ENCODE measurements at regions not wholly inside any gene's neighbourhood (a gene's known extent, or its start where the extent isn't known, plus 50 kb on each side); places are given as distances from the start of the nearest gene placed in this dataset.

- dilution Hi-C loops (cut with MboI; ENCODE audit: extremely low pct_ligation_motif_present, low sequenced_read_pairs) = no loop called here
Measured at GRCh38 chr12:24605916-24606315, 343.0 kb downstream of the BCAT1 start.

GRCh38 chr12:24605466-24605865 lies 343.4 kb downstream of the BCAT1 start:
- H3K79me2 ChIP-seq (ENCODE audit: control insufficient read depth, insufficient read depth, low read length) = no peaks in the 10 kb centered on the region
- dilution Hi-C loops (cut with MboI; ENCODE audit: extremely low pct_ligation_motif_present, low sequenced_read_pairs) = no loop called here
- H3K4me1 ChIP-seq (ENCODE audit: control insufficient read depth, extremely low read depth, insufficient read depth, low read length) = peaks cover 9% of the 10 kb centered on the region
- no peak overlapping the region for H3K4me2 ChIP-seq (ENCODE audit: control insufficient read depth, extremely low read depth, insufficient read depth, low read depth, low read length)
- no peaks in the 10 kb centered on the region for H4K20me1 ChIP-seq (ENCODE audit: control insufficient read depth, extremely low read depth, insufficient read depth, low read length)
- H3K9me1 ChIP-seq (ENCODE audit: control insufficient read depth, extremely low read depth, insufficient read depth, low read length) = no peaks in the 10 kb centered on the region
- H2AFZ ChIP-seq (ENCODE audit: control insufficient read depth, low read length) = no peak overlapping the region
- H3K27me3 ChIP-seq (ENCODE audit: control insufficient read depth, extremely low read depth, insufficient read depth, low read length) = no peaks in the 10 kb centered on the region
- no peaks in the 10 kb centered on the region for H3K9me3 ChIP-seq (ENCODE audit: control insufficient read depth, low read depth, low read length)
- no peak overlapping the region for H3K27ac ChIP-seq (ENCODE audit: control insufficient read depth, insufficient read depth, low read length)
- H3K36me3 ChIP-seq (ENCODE audit: control insufficient read depth in 2 of 2, extremely low read depth in 1 of 2, insufficient read depth in 2 of 2, low read length in 2 of 2) = no peaks in the 10 kb centered on the region
- FAIRE-seq (no peak), DNase-seq (ENCODE audit: low read depth, low spot score) (no peak)
- TF ChIP-seq CTCF (optimal IDR thresholded peaks at IDR 0.05 in 1 of 3, IDR thresholded peaks at IDR 0.05 in 1 of 3, conservative IDR thresholded peaks at IDR 0.05 in 1 of 3; ENCODE audit: extremely low read depth in 1 of 3, insufficient read depth in 2 of 3, low read length in 3 of 3) = no peak
- no peak for TF ChIP-seq EZH2 (IDR thresholded peaks at IDR 0.05; ENCODE audit: low read length)
- H3K9ac ChIP-seq (ENCODE audit: control insufficient read depth, extremely low read depth, insufficient read depth, low read length) = no peak overlapping the region
- H3K4me3 ChIP-seq (ENCODE audit: control insufficient read depth in 2 of 3, extremely low read depth in 1 of 3, insufficient read depth in 2 of 3, low read depth in 1 of 3, low read length in 3 of 3) = no peak overlapping the region

More at GRCh38 chr12:24605916-24606315, 343.0 kb downstream of the BCAT1 start:
- Histone ChIP-seq H3K27ac (ENCODE audit: control insufficient read depth, insufficient read depth, low read length) (no peak overlapping the region), H3K79me2 (ENCODE audit: control insufficient read depth, insufficient read depth, low read length) (no peaks in the 10 kb centered on the region), H3K4me3 (ENCODE audit: control insufficient read depth in 2 of 3, extremely low read depth in 1 of 3, insufficient read depth in 2 of 3, low read depth in 1 of 3, low read length in 3 of 3) (no peak overlapping the region), H3K9me1 (ENCODE audit: control insufficient read depth, extremely low read depth, insufficient read depth, low read length) (no peaks in the 10 kb centered on the region), H3K27me3 (ENCODE audit: control insufficient read depth, extremely low read depth, insufficient read depth, low read length) (no peaks in the 10 kb centered on the region), H3K9me3 (ENCODE audit: control insufficient read depth, low read depth, low read length) (no peaks in the 10 kb centered on the region), H3K9ac (ENCODE audit: control insufficient read depth, extremely low read depth, insufficient read depth, low read length) (no peak overlapping the region), H3K4me2 (ENCODE audit: control insufficient read depth, extremely low read depth, insufficient read depth, low read depth, low read length) (no peak overlapping the region), H3K36me3 (ENCODE audit: control insufficient read depth in 2 of 2, extremely low read depth in 1 of 2, insufficient read depth in 2 of 2, low read length in 2 of 2) (no peaks in the 10 kb centered on the region), H2AFZ (ENCODE audit: control insufficient read depth, low read length) (no peak overlapping the region), H4K20me1 (ENCODE audit: control insufficient read depth, extremely low read depth, insufficient read depth, low read length) (no peaks in the 10 kb centered on the region), H3K4me1 (ENCODE audit: control insufficient read depth, extremely low read depth, insufficient read depth, low read length) (peaks cover 4% of the 10 kb centered on the region)
- no peak for DNase-seq (ENCODE audit: low read depth, low spot score)
- no peak for FAIRE-seq
- TF ChIP-seq EZH2 (IDR thresholded peaks at IDR 0.05; ENCODE audit: low read length) = no peak
- TF ChIP-seq CTCF (optimal IDR thresholded peaks at IDR 0.05 in 1 of 3, IDR thresholded peaks at IDR 0.05 in 1 of 3, conservative IDR thresholded peaks at IDR 0.05 in 1 of 3; ENCODE audit: extremely low read depth in 1 of 3, insufficient read depth in 2 of 3, low read length in 3 of 3) = no peak

Measured in keratinocyte (primary cell).